Gastroesophageal sphincter (tissue), 4 donors: ENCODE measurements at regions not wholly inside any gene's neighbourhood (a gene's known extent, or its start where the extent isn't known, plus 50 kb on each side); places are given as distances from the start of the nearest gene placed in this dataset.

ENCODE experiments used
- ATAC-seq: fragments of 150-250 bp; one replicate; pipeline ENCODE4 v1.9.1; 2016; ENCODE audit warnings: mild to moderate bottlenecking, moderate library complexity
- H3K27ac ChIP-seq, 4 donors: fragments of 200-600 bp; sonication (generic) in 3 of 4; 1 replicate in 3 of 4; 2 replicates in 1 of 4; pipeline ENCODE4 v1.5.1; 2016 to 2019
- H3K27me3 ChIP-seq: fragments of 200-600 bp; sonication (generic); one replicate; pipeline ENCODE4 v1.5.1; 2019
- H3K36me3 ChIP-seq, 2 donors: fragments of 200-600 bp; sonication (generic); one replicate each; pipeline ENCODE4 v1.5.1; 2019; ENCODE audit warnings: control low read depth in 1 of 2
- H3K4me1 ChIP-seq, 3 donors: fragments of 200-600 bp; sonication (generic); 1 replicate in 2 of 3; 2 replicates in 1 of 3; pipeline ENCODE4 v1.5.1; 2016 to 2019; ENCODE audit warnings: control low read depth in 2 of 3
- H3K4me3 ChIP-seq, 2 donors: fragments of 200-600 bp; sonication (generic); one replicate each; pipeline ENCODE4 v1.5.1; 2019; ENCODE audit warnings: mild to moderate bottlenecking in 1 of 2, moderate library complexity in 1 of 2
- H3K9me3 ChIP-seq, 3 donors: fragments of 200-600 bp; sonication (generic); one replicate each; pipeline ENCODE4 v1.5.1; 2017 to 2019; ENCODE audit warnings: control low read depth in 2 of 3
- CTCF ChIP-seq, 4 experiments: fragments of 200-600 bp in 2 of 4; fragments of 450-650 bp in 2 of 4; sonication (generic) in 1 of 4; IDR thresholded peaks; one replicate each; pipeline ENCODE4 v1.5.1; 2017 to 2019; ENCODE audit warnings: antibody characterized with exemption in 4 of 4, mild to moderate bottlenecking in 2 of 4, moderate library complexity in 2 of 4
- EP300 ChIP-seq: sonication (generic); formaldehyde crosslinking; IDR thresholded peaks from one replicate; pipeline ENCODE4 v1.6.1; 2017; ENCODE audit warnings: antibody characterized with exemption, mild to moderate bottlenecking
- POLR2A ChIP-seq, 2 donors: fragments of 450-650 bp; IDR thresholded peaks; one replicate each; pipeline ENCODE4 v1.6.1; 2017; ENCODE audit warnings: antibody characterized with exemption in 2 of 2, mild to moderate bottlenecking in 2 of 2, moderate library complexity in 1 of 2
- POLR2AphosphoS5 ChIP-seq: sonication (generic); formaldehyde crosslinking; IDR thresholded peaks from one replicate; pipeline ENCODE4 v1.6.1; 2017; ENCODE audit warnings: antibody characterized with exemption
- WGBS, 2 donors: methylation state at CpG; one replicate each; pipeline ENCODE4 v1.1.5; 2018; ENCODE audit warnings: low coverage in 1 of 2; 5-methylcytosine and 5-hydroxymethylcytosine counted together

GRCh38 chr20:40767615-40767924, 78.5 kb upstream of the MAFB start:
- TF ChIP-seq EP300 (no peak), POLR2AphosphoS5 (no peak), POLR2A (IDR thresholded peaks at IDR 0.05) (no peak), CTCF (IDR thresholded peaks at IDR 0.05) (no peak)
- Histone ChIP-seq H3K4me3 (no peak overlapping the region), H3K4me1 (no peaks in the 10 kb centered on the region), H3K27ac (no peak overlapping the region), H3K36me3 (no peaks in the 10 kb centered on the region), H3K27me3 (peaks cover 5% of the 10 kb centered on the region), H3K9me3 (no peaks in the 10 kb centered on the region)
- ATAC-seq = no peak
- 86 to 100% methylated on average over 1 of the region's 3 CpGs for WGBS, 2 donors

DNA sequence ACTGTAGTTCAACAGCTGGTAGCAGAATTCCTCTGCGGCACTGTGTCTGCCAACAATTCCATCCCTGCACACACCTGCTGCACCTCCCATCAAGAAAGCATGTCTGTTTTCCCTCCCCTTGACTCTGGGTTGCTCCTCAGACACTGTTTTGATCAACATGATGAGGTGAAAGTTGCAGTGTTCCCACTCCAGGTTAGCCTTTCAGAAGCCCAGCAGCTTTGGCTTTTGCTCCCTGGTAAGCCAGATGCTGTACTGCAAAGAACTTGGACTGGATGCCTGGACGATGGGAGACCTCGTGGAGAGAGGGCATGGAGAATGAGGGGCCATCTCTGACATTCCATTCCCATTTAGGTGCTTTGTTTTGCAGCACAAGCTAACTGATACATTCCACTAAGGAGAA, 79.1 kb upstream of the MAFB start:
- H3K9me3 ChIP-seq = no peaks in the 10 kb centered on the region
- no peaks in the 10 kb centered on the region for H3K4me1 ChIP-seq
- peaks cover 5% of the 10 kb centered on the region for H3K27me3 ChIP-seq
- 68 to 88% methylated on average over 1 to 2 of the region's 3 CpGs for WGBS, 2 donors
- TF ChIP-seq POLR2AphosphoS5 (no peak), POLR2A (IDR thresholded peaks at IDR 0.05) (no peak), EP300 (no peak), CTCF (IDR thresholded peaks at IDR 0.05) (no peak)
- H3K36me3 ChIP-seq = no peaks in the 10 kb centered on the region
- no peak overlapping the region for H3K27ac ChIP-seq
- no peak for ATAC-seq
- no peak overlapping the region for H3K4me3 ChIP-seq

GRCh38 chr20:40769677-40770285, 80.7 kb upstream of the MAFB start:
- Histone ChIP-seq H3K27ac (no peak overlapping the region), H3K27me3 (peaks cover 5% of the 10 kb centered on the region), H3K9me3 (no peaks in the 10 kb centered on the region), H3K4me1 (no peaks in the 10 kb centered on the region), H3K36me3 (no peaks in the 10 kb centered on the region), H3K4me3 (no peak overlapping the region)
- ATAC-seq = no peak
- 80% methylated on average over 1 of the region's 2 CpGs; no CpG with 5 or more reads in 1 of the 2 donors for WGBS, 2 donors
- TF ChIP-seq POLR2A (IDR thresholded peaks at IDR 0.05) (no peak), EP300 (no peak), CTCF (IDR thresholded peaks at IDR 0.05) (no peak), POLR2AphosphoS5 (no peak)

DNA sequence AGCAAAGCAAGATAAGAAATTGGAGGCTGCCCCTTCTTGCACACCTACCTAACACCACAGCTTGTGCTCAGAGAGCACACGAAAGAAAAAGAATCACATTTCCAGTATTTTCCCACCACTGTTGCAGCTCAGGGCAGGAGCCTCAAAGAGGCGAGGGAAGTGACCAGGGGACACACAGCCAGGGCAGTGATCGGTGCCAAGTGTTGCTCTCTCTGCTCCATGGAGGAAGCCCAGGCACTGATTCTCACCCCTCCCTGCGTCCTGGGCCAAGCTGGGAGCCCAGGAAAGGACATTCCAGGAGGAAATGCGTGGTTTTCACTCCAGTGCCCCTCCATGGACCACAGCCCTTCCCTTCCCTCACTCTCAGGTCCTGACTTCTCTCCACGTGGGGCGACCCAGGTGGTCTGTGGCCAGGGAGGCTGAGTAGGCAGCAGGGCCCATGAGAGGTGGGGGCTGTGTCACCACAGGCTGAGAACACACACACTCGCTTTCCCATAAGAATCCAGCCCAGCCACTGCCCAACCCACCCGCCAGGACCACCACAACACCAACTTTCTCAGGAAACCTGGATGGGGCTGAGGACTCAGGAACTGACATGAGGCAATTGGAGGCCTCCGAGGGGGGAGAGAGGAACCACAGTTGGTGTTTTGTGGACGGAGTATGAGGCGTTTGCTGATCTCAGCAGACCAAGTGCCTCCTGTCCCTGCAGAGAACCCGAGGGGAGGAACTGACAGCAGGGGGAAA, 81.7 kb upstream of the MAFB start:
- peak; percentile 41 for ATAC-seq
- TF ChIP-seq POLR2AphosphoS5 = no peak
- H3K9me3 ChIP-seq = no peaks in the 10 kb centered on the region
- no peaks in the 10 kb centered on the region for H3K36me3 ChIP-seq
- H3K4me1 ChIP-seq = no peaks in the 10 kb centered on the region
- peaks cover 5% of the 10 kb centered on the region for H3K27me3 ChIP-seq
- WGBS, 2 donors = 58 to 75% methylated on average over 1 to 4 of the region's 13 CpGs
- no peak overlapping the region for H3K27ac ChIP-seq
- no peak overlapping the region for H3K4me3 ChIP-seq

GRCh38 chr20:40771308-40771610, 82.2 kb upstream of the MAFB start:
- WGBS, 2 donors = 60 to 75% methylated on average over 2 to 4 of the region's 4 CpGs
- no peak for ATAC-seq
- no peaks in the 10 kb centered on the region for H3K4me1 ChIP-seq
- H3K36me3 ChIP-seq = no peaks in the 10 kb centered on the region
- H3K27me3 ChIP-seq = peaks cover 5% of the 10 kb centered on the region
- no peaks in the 10 kb centered on the region for H3K9me3 ChIP-seq
- no peak overlapping the region for H3K4me3 ChIP-seq
- TF ChIP-seq CTCF (IDR thresholded peaks at IDR 0.05) = no peak
- no peak overlapping the region for H3K27ac ChIP-seq
